GM21529 (cell line): ENCODE measurements at regions not wholly inside any gene's neighbourhood (a gene's known extent, or its start where the extent isn't known, plus 50 kb on each side); places are given as distances from the start of the nearest gene placed in this dataset.
"Not testable (repeated sequence)": the region's sequence is repeated elsewhere in the genome, so short reads cannot be mapped to it uniquely, and the experiment has no call there.

ENCODE experiments used
- ATAC-seq: cut with Tn5 transposase; IDR thresholded peaks from one replicate; pipeline ENCODE4 v1.9.1; 2021; ENCODE audit not compliant: unreplicated experiment

GRCh38 chr12:68540768-68541167, 69.9 kb upstream of the RAP1B start:
- ATAC-seq: not testable (repeated sequence)

GRCh38 chr12:68547318-68547717, 63.4 kb upstream of the RAP1B start:
- ATAC-seq: not testable (repeated sequence)

- not testable (repeated sequence) for ATAC-seq
Observed at GRCh38 chr12:68552605-68553195, 58.0 kb upstream of the RAP1B start.

GRCh38 chr12:68557011-68557730, 53.5 kb upstream of the RAP1B start:
- no peak for ATAC-seq

GRCh38 chr12:68559246-68559645, 51.5 kb upstream of the RAP1B start:
- ATAC-seq: no peak

- no peak for ATAC-seq
Observed at GRCh38 chr12:68559984-68560850, 50.5 kb upstream of the RAP1B start.

- ATAC-seq: no peak
Observed at GRCh38 chr12:68560851-68561422, 49.8 kb upstream of the RAP1B start.
